DMS153 (cell line): ENCODE measurements at regions not wholly inside any gene's neighbourhood (a gene's known extent, or its start where the extent isn't known, plus 50 kb on each side); places are given as distances from the start of the nearest gene placed in this dataset.

ENCODE experiments used
- DNase-seq: peaks from one replicate; lab custom pipeline; 2025; lab: John Stamatoyannopoulos, UW

- no peak for DNase-seq
Measured at GRCh38 chr18:39515299-39515698, 1949.7 kb upstream of the CELF4 start.

- DNase-seq, result no peak
Measured at GRCh38 chr18:39513186-39513585, 1947.6 kb upstream of the CELF4 start.

GRCh38 chr18:39506581-39507330, 1941.2 kb upstream of the CELF4 start:
- no peak for DNase-seq

- no peak for DNase-seq
Measured at GRCh38 chr18:39500306-39500705, 1934.7 kb upstream of the CELF4 start.

GRCh38 chr18:39497821-39498220, 1932.2 kb upstream of the CELF4 start:
- DNase-seq, result no peak

- DNase-seq, result no peak
Measured at GRCh38 chr18:39496986-39497385, 1931.4 kb upstream of the CELF4 start.

- DNase-seq, result no peak
Measured at GRCh38 chr18:39494211-39494896, 1928.8 kb upstream of the CELF4 start.

GRCh38 chr18:39491408-39491807, 1925.8 kb upstream of the CELF4 start:
- DNase-seq, result no peak

GRCh38 chr18:39489431-39489830, 1923.8 kb upstream of the CELF4 start:
- no peak for DNase-seq

- peak; percentile 63 for DNase-seq
Measured at GRCh38 chr18:39487932-39488331, 1922.3 kb upstream of the CELF4 start.

- no peak for DNase-seq
Measured at GRCh38 chr18:39486268-39486667, 1920.7 kb upstream of the CELF4 start.

- DNase-seq, result no peak
Measured at GRCh38 chr18:39485696-39486095, 1920.1 kb upstream of the CELF4 start.

GRCh38 chr18:39481281-39481680, 1915.7 kb upstream of the CELF4 start:
- DNase-seq, result no peak

- no peak for DNase-seq
Measured at GRCh38 chr18:39480494-39481195, 1915.0 kb upstream of the CELF4 start.

GRCh38 chr18:39464006-39464405, 1898.4 kb upstream of the CELF4 start:
- DNase-seq, result no peak

- DNase-seq, result no peak
Measured at GRCh38 chr18:39462436-39462835, 1896.8 kb upstream of the CELF4 start.

GRCh38 chr18:39460136-39460535, 1894.5 kb upstream of the CELF4 start:
- DNase-seq, result no peak

- DNase-seq, result no peak
Measured at GRCh38 chr18:39455285-39455684, 1889.7 kb upstream of the CELF4 start.

- DNase-seq, result no peak
Measured at GRCh38 chr18:39454866-39455265, 1889.3 kb upstream of the CELF4 start.

GRCh38 chr18:39453882-39454281, 1888.3 kb upstream of the CELF4 start:
- DNase-seq, result peak; percentile 12

GRCh38 chr18:39453356-39453755, 1887.8 kb upstream of the CELF4 start:
- no peak for DNase-seq

- no peak for DNase-seq
Measured at GRCh38 chr18:39450958-39451357, 1885.4 kb upstream of the CELF4 start.

GRCh38 chr18:39449566-39449965, 1884.0 kb upstream of the CELF4 start:
- DNase-seq, result no peak
